IPS-15b (cell line): ENCODE measurements at regions not wholly inside any gene's neighbourhood (a gene's known extent, or its start where the extent isn't known, plus 50 kb on each side); places are given as distances from the start of the nearest gene placed in this dataset.
"Not testable (repeated sequence)": the region's sequence is repeated elsewhere in the genome, so short reads cannot be mapped to it uniquely, and the experiment has no call there.

ENCODE experiments used
- H3K27me3 ChIP-seq: one replicate; pipeline ENCODE4 v1.6.1; 2013; ENCODE audit warnings: low read length; ENCODE audit not compliant: control insufficient read depth, insufficient read depth
- H3K36me3 ChIP-seq: one replicate; pipeline ENCODE4 v1.6.1; 2013; ENCODE audit warnings: low read length; ENCODE audit not compliant: control insufficient read depth, insufficient read depth
- H3K4me1 ChIP-seq: one replicate; pipeline ENCODE4 v1.6.1; 2013; ENCODE audit warnings: mild to moderate bottlenecking, low read length; ENCODE audit not compliant: control insufficient read depth, insufficient read depth
- H3K4me3 ChIP-seq: one replicate; pipeline ENCODE4 v1.5.1; 2013; ENCODE audit warnings: low read depth, low read length
- H3K9ac ChIP-seq: one replicate; pipeline ENCODE4 v1.6.1; 2013; ENCODE audit warnings: low read depth, mild to moderate bottlenecking, low read length
- H3K9me3 ChIP-seq: one replicate; pipeline ENCODE4 v1.6.1; 2013; ENCODE audit warnings: mild to moderate bottlenecking, low read length; ENCODE audit not compliant: control insufficient read depth, insufficient read depth

DNA sequence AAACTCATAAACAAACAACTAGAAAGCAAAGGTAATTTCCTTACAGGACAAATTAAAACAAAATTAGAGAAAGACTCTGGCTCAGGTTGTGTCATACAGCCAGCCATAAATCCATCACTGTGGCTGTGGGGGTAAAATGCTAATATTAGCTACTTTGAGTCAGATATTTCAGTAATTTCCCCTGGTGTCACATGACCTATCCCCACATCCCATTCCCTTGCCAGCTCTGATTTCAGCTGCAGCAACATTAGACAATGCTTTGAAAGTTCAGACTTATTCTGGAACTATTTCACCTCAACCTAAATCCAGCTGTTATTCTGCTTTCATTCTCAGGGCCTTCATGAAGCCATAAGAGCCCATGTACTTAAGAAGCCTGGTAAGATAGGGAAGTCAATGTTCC, 55.3 kb downstream of the RPL10L start:
- Histone ChIP-seq H3K9ac (no peak overlapping the region), H3K4me3 (no peak overlapping the region), H3K4me1 (no peaks in the 10 kb centered on the region), H3K36me3 (no peaks in the 10 kb centered on the region), H3K9me3 (no peaks in the 10 kb centered on the region), H3K27me3 (no peaks in the 10 kb centered on the region)

DNA sequence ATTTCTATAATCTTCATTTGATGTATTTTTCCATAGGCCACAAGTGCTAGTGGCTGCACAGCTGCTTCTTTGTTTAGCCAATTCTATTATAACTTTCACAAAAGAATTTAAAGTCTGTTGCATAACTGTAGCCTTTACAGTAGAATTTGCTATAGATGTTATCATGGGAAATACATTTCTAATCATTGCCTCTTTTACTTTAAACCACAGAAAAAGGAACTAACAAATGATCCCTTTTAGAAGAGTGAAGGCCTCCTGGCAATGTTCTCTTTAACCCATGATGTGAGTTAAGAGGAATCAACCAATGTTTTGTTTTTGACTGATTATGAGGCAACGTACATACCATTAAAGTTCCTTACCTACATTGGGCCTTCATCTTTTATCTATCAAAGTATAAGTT, 68.8 kb downstream of the RPL10L start:
- H3K4me1 ChIP-seq = no peaks in the 10 kb centered on the region
- H3K36me3 ChIP-seq = no peaks in the 10 kb centered on the region
- H3K27me3 ChIP-seq = no peaks in the 10 kb centered on the region
- no peak overlapping the region for H3K4me3 ChIP-seq
- no peaks in the 10 kb centered on the region for H3K9me3 ChIP-seq
- H3K9ac ChIP-seq = no peak overlapping the region

DNA sequence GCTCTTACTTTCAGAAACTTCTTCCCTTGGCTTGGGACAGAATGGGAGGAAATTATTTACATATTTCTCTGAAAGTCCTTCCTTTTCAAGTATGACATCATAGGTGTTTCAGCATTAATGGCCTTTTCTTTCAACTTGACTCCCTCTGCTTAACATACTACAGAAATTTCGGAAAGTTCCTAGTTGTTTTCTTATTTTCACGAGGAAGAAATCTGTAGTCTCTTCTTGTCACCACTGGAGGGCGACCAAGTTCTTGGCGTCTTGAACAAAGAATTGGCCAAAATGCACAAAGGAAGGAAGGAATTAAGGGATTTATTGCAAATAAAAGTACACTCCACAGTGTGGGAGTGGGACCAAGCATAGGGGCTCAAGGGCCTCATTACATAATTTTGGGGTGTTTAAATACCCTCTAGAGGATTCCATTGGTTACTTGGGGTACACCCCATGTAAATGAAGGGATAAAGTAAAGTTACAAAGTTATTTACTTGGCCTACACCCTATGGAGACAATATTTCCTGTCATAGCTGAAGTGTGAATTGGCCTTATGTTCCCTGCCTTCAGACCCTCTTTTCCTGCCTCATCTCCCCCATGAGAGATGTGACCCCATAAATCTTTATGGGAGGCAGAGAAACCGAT, 70.4 kb downstream of the RPL10L start:
- H3K27me3 ChIP-seq = no peaks in the 10 kb centered on the region
- no peaks in the 10 kb centered on the region for H3K9me3 ChIP-seq
- H3K4me1 ChIP-seq = no peaks in the 10 kb centered on the region
- H3K36me3 ChIP-seq = no peaks in the 10 kb centered on the region
- H3K9ac ChIP-seq = no peak overlapping the region
- H3K4me3 ChIP-seq = no peak overlapping the region

DNA sequence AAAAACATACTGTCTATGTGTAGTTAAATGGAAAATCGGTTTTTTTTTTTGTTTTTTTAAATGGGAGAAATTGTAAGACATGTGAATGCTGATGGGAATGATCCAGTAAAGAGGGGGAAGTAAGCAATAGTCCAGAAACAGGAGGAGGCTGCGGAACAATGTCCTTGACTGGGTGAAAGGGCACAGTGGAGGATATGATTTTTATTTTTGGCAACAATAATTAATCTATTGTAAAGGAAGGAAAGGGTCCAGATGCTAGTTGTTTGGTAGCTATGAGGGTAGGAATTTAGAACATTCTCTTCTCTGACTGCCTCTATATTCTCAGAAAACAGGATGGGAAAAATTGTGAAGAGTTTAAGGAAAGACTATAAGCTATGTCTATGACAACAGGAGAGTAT, 76.6 kb downstream of the RPL10L start:
- Histone ChIP-seq H3K4me1 (no peaks in the 10 kb centered on the region), H3K9me3 (no peaks in the 10 kb centered on the region), H3K27me3 (no peaks in the 10 kb centered on the region), H3K9ac (no peak overlapping the region), H3K4me3 (no peak overlapping the region), H3K36me3 (no peaks in the 10 kb centered on the region)

DNA sequence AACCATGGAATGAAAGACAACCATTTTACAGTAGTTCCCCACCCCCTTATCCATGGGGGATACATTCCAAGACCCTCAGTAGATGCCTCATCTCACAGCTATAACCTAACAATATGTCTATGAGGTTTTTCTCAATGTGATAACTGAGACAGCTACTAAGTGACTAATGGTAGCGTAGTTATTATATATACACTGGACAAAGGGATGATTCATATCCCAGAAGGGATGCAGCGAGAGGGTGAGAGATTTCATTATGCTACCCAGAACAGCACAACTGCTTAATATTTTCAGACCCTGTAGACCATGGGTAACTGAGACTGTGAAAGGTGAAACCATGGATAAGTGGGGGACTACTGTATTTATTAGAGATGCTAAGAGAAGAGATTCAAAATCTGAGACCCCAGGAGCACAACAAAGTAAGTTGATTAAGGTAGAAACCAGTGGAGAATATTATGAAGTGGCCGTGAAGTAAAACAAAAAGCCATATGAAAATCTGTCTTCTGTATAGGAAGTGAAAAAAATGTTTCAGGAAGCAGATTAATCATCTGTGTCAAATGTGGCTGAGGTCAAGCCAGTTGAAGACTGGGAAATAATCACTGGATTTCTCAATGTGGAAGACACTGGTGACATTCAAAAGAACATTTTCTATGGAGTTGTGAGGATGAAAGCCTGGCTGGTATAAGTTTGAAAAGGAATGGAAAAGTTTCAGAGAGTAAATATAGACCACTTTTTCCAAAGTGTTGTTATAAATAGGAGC, 77.2 kb downstream of the RPL10L start:
- no peaks in the 10 kb centered on the region for H3K27me3 ChIP-seq
- no peaks in the 10 kb centered on the region for H3K36me3 ChIP-seq
- no peaks in the 10 kb centered on the region for H3K9me3 ChIP-seq
- H3K4me1 ChIP-seq = no peaks in the 10 kb centered on the region
- H3K9ac ChIP-seq = no peak overlapping the region
- no peak overlapping the region for H3K4me3 ChIP-seq

DNA sequence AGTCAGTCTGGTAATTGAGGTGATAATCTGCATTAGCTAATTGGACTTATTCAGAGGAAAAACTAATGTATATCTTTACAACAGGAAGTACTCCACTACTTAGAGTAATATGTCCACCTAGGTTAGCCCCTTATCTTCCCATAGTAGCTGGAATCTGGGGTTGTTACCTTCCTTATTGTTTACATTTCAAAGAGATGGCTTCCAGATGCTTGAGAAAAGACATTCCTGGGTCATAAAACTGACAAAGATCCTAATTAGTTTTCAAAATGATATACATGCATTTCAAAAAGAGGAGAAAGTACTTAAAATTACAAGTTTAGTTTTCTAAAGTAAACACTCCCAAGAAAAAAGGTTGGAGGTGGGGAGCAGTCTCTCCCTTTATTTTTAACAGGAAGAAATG, 78.1 kb downstream of the RPL10L start:
- no peaks in the 10 kb centered on the region for H3K9me3 ChIP-seq
- H3K4me1 ChIP-seq = no peaks in the 10 kb centered on the region
- no peaks in the 10 kb centered on the region for H3K27me3 ChIP-seq
- H3K4me3 ChIP-seq = no peak overlapping the region
- no peak overlapping the region for H3K9ac ChIP-seq
- no peaks in the 10 kb centered on the region for H3K36me3 ChIP-seq

DNA sequence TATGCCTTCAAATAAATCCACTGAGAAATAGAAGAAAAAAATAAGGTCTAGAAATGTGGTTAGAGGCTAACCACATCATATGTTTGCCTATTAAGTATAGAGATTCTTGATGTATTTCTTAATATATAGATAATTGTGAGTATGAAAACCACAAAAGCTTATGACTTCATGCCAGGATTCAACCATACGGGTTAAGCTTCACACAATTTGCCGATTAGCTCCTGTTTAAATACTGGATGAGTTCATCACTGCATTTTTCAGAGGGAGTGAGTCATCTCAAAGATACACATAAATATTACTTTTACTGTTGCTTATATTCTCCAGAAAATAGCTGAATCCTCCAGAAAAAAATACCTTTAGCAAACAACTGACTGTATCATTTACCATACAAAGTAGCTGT, 79.6 kb downstream of the RPL10L start:
- H3K27me3 ChIP-seq = no peaks in the 10 kb centered on the region
- no peaks in the 10 kb centered on the region for H3K9me3 ChIP-seq
- H3K36me3 ChIP-seq = no peaks in the 10 kb centered on the region
- H3K9ac ChIP-seq = no peak overlapping the region
- H3K4me1 ChIP-seq = no peaks in the 10 kb centered on the region
- no peak overlapping the region for H3K4me3 ChIP-seq

DNA sequence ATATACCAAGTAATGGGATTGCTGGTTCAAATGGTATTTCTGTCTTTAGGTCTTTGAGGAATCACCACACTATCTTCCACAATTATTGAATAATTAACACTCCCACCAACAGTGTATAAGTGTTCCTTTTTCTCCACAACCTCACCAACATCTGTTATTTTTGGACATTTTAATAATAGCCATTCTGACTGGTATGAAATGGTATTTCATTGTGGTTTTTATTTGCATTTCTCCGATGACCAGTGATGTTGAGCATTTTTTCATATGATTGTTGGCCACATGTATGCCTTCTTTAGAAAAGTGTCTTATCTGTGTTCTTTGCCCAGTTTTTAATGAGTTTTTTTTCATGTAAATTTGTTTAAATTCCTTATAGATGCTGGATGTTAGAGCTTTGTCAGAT, 83.4 kb downstream of the RPL10L start:
- H3K9me3 ChIP-seq, H3K9ac ChIP-seq, H3K4me3 ChIP-seq, H3K27me3 ChIP-seq, H3K4me1 ChIP-seq, H3K36me3 ChIP-seq: not testable (repeated sequence)

DNA sequence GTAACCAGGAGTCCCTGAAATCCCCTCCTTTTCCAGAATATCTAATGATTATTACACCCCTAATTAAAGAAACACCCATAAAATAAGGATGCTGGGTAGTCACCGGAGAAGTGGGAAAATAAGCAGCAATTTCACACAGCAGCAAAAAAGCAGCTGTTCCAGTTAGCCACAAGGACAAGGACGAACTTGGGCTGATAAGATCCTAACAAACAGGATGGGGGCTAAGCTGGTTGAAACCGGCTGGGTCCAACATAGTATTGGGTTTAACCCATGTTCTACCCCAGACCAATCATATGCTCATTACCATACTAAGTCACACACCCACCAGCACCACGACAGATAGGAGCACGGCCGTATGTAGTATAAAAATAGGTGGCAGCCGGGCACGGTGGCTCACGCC, 100.7 kb downstream of the RPL10L start:
- Histone ChIP-seq H3K36me3 (no peaks in the 10 kb centered on the region), H3K4me1 (no peaks in the 10 kb centered on the region), H3K9ac (no peak overlapping the region), H3K9me3 (no peaks in the 10 kb centered on the region), H3K27me3 (no peaks in the 10 kb centered on the region), H3K4me3 (no peak overlapping the region)

DNA sequence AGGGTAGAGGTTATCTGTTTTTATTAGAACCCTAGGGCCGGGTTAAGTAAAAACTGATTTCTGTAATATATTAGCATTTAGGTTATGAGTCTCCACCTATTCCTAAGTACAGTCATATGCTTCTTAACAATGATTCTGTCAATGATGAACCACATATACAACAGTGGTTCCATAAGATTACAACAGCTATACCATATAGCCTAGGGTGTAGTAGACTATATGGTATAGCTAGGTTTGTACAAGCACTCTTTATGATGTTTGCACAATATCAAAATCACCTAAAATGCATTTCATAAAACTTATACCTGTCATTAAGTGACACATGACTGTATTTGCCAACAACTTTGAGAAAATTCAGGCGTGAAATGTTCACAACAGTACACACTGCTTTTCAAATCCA, 110.6 kb downstream of the RPL10L start:
- Histone ChIP-seq H3K4me3 (no peak overlapping the region), H3K36me3 (no peaks in the 10 kb centered on the region), H3K27me3 (no peaks in the 10 kb centered on the region), H3K9ac (no peak overlapping the region), H3K4me1 (no peaks in the 10 kb centered on the region), H3K9me3 (no peaks in the 10 kb centered on the region)

DNA sequence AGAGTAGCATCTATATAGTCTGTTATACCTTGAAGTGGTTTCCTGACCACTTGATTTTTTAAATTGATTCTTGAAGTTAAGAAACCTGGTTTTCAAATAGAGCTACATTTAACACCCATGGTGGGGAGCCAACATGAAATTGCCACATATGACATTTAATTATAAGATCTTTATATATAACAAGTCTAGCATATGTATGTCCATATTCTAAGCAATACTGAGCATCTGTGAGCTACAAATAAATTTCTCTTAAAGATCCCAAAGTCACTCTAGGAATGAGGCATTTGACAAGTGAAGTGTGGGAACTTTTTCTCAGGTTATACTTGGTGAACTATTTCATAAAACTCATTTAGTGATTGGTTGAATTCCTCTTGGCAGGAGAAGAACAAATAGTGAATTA, 132.5 kb downstream of the RPL10L start:
- Histone ChIP-seq H3K9me3 (no peaks in the 10 kb centered on the region), H3K9ac (no peak overlapping the region), H3K36me3 (no peaks in the 10 kb centered on the region), H3K4me1 (no peaks in the 10 kb centered on the region), H3K4me3 (no peak overlapping the region), H3K27me3 (no peaks in the 10 kb centered on the region)

DNA sequence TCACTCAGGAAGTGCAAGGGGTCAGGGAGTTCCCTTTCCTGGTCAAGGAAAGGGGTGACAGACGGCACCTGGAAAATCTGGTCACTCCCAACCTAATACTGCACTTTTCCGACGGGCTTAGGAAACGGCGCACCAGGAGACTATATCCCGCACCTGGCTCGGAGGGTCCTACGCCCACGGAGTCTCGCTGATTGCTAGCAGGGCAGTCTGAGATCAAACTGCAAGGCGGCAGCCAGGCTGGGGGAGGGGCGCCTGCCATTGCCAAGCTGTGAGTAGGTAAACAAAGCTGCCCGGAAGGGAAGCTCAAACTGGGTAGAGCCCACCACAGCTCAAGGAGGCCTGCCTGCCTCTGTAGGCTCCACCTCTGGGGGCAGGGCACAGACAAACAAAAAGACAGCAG, 142.8 kb downstream of the RPL10L start:
- H3K9ac ChIP-seq = not testable (repeated sequence)

More for the DNA sequence above, 142.8 kb downstream of the RPL10L start:
- not testable (repeated sequence) for H3K9me3 ChIP-seq, H3K27me3 ChIP-seq, H3K36me3 ChIP-seq, H3K4me3 ChIP-seq, H3K4me1 ChIP-seq
